ENCODE measurements at regions not wholly inside any gene's neighbourhood (a gene's known extent, or its start where the extent isn't known, plus 50 kb on each side); places are given as distances from the start of the nearest gene placed in this dataset.

- no peak overlapping the region for H2AK5ac ChIP-seq (ENCODE audit: insufficient read length, low read length)
- H3K4ac ChIP-seq (ENCODE audit: low read depth, low read length) = no peak overlapping the region
- no peak overlapping the region for H2BK15ac ChIP-seq (ENCODE audit: low read depth, low read length)
- no peak overlapping the region for H3K27ac Mint-ChIP-seq
- no peak overlapping the region for H3K4me2 ChIP-seq (ENCODE audit: insufficient read depth, insufficient read length, low read length)
- H3K27me3 Mint-ChIP-seq (ENCODE audit: low read depth) = peaks cover 16% of the 10 kb centered on the region
- H3K27me3 ChIP-seq (ENCODE audit: insufficient read depth, low read length) = no peaks in the 10 kb centered on the region
- H3T11ph ChIP-seq (ENCODE audit: low read length) = no peak overlapping the region
- H2BK12ac ChIP-seq (ENCODE audit: insufficient read length, low read depth, low read length) = no peak overlapping the region
- DNase-seq = peak; percentile 36
- H4K8ac ChIP-seq (replicated peaks; ENCODE audit: insufficient read length, low read depth, low read length) = no peak overlapping the region
- no peak overlapping the region for H3K27ac ChIP-seq (ENCODE audit: insufficient read length, low read depth, low read length)
- no peaks in the 10 kb centered on the region for H3K4me1 ChIP-seq (ENCODE audit: insufficient read depth, low read length)
- no peaks in the 10 kb centered on the region for H4K20me1 ChIP-seq (ENCODE audit: control insufficient read depth, insufficient read depth, insufficient read length)
- no peak overlapping the region for H3K14ac ChIP-seq (ENCODE audit: insufficient read depth, low read length)
- H3K9me3 ChIP-seq (ENCODE audit: control insufficient read depth, low read depth, low read length) = no peaks in the 10 kb centered on the region
- WGBS (ENCODE audit: extremely low coverage, insufficient read length, low lambda C conversion rate) = no CpG with 5 or more reads among the region's 2 CpGs
- no peak overlapping the region for H2BK120ac ChIP-seq (ENCODE audit: low read depth, low read length, poor library complexity, severe bottlenecking)
- H2AFZ ChIP-seq (ENCODE audit: low read length) = no peak overlapping the region
- H3K56ac ChIP-seq (ENCODE audit: insufficient read length, low read depth, low read length) = no peak overlapping the region
- no peaks in the 10 kb centered on the region for H3K23me2 ChIP-seq (ENCODE audit: insufficient read length, low read depth, low read length, poor library complexity, severe bottlenecking)
- no peak overlapping the region for H4K5ac ChIP-seq (ENCODE audit: insufficient read length, low read depth, low read length)
- H3K79me2 ChIP-seq (ENCODE audit: insufficient read depth, low read length) = no peaks in the 10 kb centered on the region
- no peak overlapping the region for H3K18ac ChIP-seq (ENCODE audit: insufficient read length, low read depth, low read length)
- peak; percentile 62 for TF ChIP-seq CTCF (conservative IDR thresholded peaks at IDR 0.05)
- peaks cover 12% of the 10 kb centered on the region in 2 experiments for H3K9me3 Mint-ChIP-seq
- H3K23ac ChIP-seq (ENCODE audit: insufficient read length, low read depth, low read length) = no peak overlapping the region
- no peak overlapping the region for H3K4me3 Mint-ChIP-seq
- peaks cover 3 to 14% (median 4%) of the 10 kb centered on the region in 3 experiments; a peak in 6 of 7 replicates for H3K36me3 Mint-ChIP-seq (ENCODE audit: insufficient read depth in 1 of 3, low read depth in 3 of 3)
- no peak overlapping the region for H3K9ac ChIP-seq (ENCODE audit: extremely low read depth, insufficient read length, low read length)
- no peak overlapping the region for H4K91ac ChIP-seq (ENCODE audit: insufficient read length, low read depth, low read length)
- no peak overlapping the region for H2BK5ac ChIP-seq (ENCODE audit: insufficient read length, low read length)
- peaks cover 15% of the 10 kb centered on the region in 2 experiments for H3K4me1 Mint-ChIP-seq
- no peak overlapping the region for H2BK20ac ChIP-seq (ENCODE audit: low read depth, low read length, poor library complexity, severe bottlenecking)
- H3K79me1 ChIP-seq (ENCODE audit: insufficient read depth, low read depth, low read length, poor library complexity, severe bottlenecking) = no peaks in the 10 kb centered on the region
These were observed 138.9 kb upstream of the RORA start for GRCh38 chr15:61367953-61368352.
